CD4-positive, alpha-beta T cell treated with Interleukin-21 for 1 hour (primary cell): ENCODE measurements at regions not wholly inside any gene's neighbourhood (a gene's known extent, or its start where the extent isn't known, plus 50 kb on each side); places are given as distances from the start of the nearest gene placed in this dataset.
A peak's percentile ranks its signal among the peaks of the same experiment; 100 is the strongest.
"Not testable (repeated sequence)": the region's sequence is repeated elsewhere in the genome, so short reads cannot be mapped to it uniquely, and the experiment has no call there.

Experiments used
- DNase-seq: peaks from one replicate; pipeline ENCODE4 v3.0.0-alpha.2; 2020

GRCh38 chr15:49706805-49707204 is 86.0 kb downstream of the DTWD1 start:
- peak; percentile 7 for DNase-seq

GRCh38 chr15:49707598-49707997 is 86.8 kb downstream of the DTWD1 start:
- no peak for DNase-seq

GRCh38 chr15:49709646-49710214 is 88.9 kb downstream of the DTWD1 start:
- no peak for DNase-seq

- DNase-seq: no peak
Measured at GRCh38 chr15:49712162-49712561, 91.3 kb downstream of the DTWD1 start.

- no peak for DNase-seq
Measured at GRCh38 chr15:49712846-49713450, 92.1 kb downstream of the DTWD1 start.

- no peak for DNase-seq
Measured at GRCh38 chr15:49715211-49715610, 94.4 kb downstream of the DTWD1 start.

GRCh38 chr15:49715701-49716100 is 94.9 kb downstream of the DTWD1 start:
- no peak for DNase-seq

GRCh38 chr15:49718234-49718633 is 97.4 kb downstream of the DTWD1 start:
- no peak for DNase-seq

GRCh38 chr15:49718846-49719245 is 98.0 kb downstream of the DTWD1 start:
- no peak for DNase-seq

GRCh38 chr15:49720261-49720660 is 99.4 kb downstream of the DTWD1 start:
- no peak for DNase-seq

- no peak for DNase-seq
Measured at GRCh38 chr15:49721091-49721490, 100.2 kb downstream of the DTWD1 start.

- DNase-seq: no peak
Measured at GRCh38 chr15:49721621-49722020, 100.8 kb downstream of the DTWD1 start.

- DNase-seq: no peak
Measured at GRCh38 chr15:49723981-49724380, 103.1 kb downstream of the DTWD1 start.

GRCh38 chr15:49731187-49732099 is 110.6 kb downstream of the DTWD1 start:
- DNase-seq: no peak

GRCh38 chr15:49732109-49732508 is 111.3 kb downstream of the DTWD1 start:
- DNase-seq: not testable (repeated sequence)

GRCh38 chr15:49734089-49734488 is 113.2 kb downstream of the DTWD1 start:
- not testable (repeated sequence) for DNase-seq

GRCh38 chr15:49734831-49735508 is 114.1 kb downstream of the DTWD1 start:
- no peak for DNase-seq

- no peak for DNase-seq
Measured at GRCh38 chr15:49737127-49737526, 116.3 kb downstream of the DTWD1 start.

GRCh38 chr15:49741712-49742111 is 120.9 kb downstream of the DTWD1 start:
- no peak for DNase-seq

- no peak for DNase-seq
Measured at GRCh38 chr15:49742381-49742780, 121.5 kb downstream of the DTWD1 start.

GRCh38 chr15:49747340-49747739 is 126.5 kb downstream of the DTWD1 start:
- no peak for DNase-seq

GRCh38 chr15:49748791-49749190 is 127.9 kb downstream of the DTWD1 start:
- no peak for DNase-seq

- DNase-seq: no peak
Measured at GRCh38 chr15:49750553-49750952, 129.7 kb downstream of the DTWD1 start.
